Midbrain (tissue), 1 donor: ENCODE measurements at regions not wholly inside any gene's neighbourhood (a gene's known extent, or its start where the extent isn't known, plus 50 kb on each side); places are given as distances from the start of the nearest gene placed in this dataset.

Source experiments
- DNase-seq: peaks from one replicate; lab custom pipeline; 2025; lab: John Stamatoyannopoulos, UW

DNA sequence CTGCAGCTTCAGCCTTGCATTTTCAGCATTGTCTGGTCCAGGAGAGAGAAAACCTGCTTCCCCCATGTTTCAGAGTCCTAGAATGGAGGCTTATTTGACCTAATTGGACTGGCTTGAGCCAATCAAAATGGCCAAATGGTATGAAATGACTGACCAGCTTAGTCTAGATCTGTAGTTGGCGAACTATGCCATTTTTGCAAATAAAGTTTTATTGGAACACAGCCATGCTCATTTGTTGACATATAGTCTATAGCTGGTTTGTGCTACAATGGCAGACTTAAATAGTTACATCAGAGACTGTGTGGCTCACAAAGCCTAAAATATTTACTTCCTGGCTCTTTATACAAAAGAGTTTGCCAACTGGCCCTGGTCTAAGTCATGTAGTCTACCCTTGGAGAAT is 180.8 kb downstream of the HS3ST3B1 start:
- no peak for DNase-seq

DNA sequence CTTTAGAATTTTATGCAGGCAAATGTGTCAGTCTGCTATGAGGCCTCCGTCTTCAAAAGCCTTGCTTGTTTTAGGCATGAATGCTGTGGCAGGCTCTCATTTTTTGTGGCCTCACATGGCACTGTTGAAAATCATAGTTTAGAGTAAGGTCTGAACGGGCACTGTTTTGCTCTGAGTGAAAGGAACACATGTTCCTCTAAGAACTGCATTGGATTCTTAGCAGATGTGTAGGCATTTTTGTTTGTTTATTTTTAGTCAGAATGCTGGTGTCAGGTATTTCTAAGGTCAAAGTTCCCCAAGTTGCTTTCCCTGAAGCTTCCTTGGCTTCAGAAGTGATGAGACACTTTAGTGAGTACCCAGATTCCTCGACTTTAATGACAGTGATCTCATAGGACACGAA is 173.7 kb downstream of the HS3ST3B1 start:
- no peak for DNase-seq

DNA sequence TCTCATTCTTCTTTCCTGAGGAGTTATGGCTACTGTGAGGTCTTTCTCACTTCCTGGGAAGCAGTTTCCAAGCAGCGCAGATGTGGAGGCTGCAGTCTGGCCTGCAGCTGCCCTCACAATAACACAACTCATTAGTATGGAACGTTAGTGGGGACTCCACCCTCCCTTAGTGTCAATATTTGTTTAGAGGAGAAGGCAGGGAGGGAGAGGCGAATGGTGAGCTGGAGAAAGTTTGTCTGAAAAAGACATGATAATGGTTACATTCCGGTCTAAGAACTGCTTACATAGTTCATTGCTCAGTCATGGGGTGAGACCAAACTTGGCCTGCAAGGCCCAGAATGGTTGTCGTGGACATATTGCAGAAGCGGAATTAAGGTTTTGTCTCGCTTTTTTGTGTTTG is 170.2 kb downstream of the HS3ST3B1 start:
- no peak for DNase-seq

DNA sequence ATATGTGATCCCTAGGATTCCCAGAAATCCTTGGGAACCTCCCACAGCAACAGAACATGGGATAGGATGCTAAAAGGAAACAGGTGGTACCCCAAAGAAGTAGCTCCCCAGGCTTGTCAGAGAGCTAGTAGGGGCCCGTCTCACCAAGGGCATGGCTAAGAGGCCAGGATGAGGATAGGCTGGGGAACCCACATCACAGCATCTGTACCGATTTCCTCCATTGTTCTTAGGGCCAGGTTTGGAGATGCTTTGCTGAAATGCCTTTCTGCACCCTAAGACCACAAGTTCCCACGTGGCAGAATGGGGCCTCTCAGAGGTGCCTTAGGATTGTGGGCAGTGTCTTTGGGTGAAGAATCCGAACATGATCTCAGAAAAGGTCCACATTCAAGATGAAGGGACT is 169.5 kb downstream of the HS3ST3B1 start:
- no peak for DNase-seq

DNA sequence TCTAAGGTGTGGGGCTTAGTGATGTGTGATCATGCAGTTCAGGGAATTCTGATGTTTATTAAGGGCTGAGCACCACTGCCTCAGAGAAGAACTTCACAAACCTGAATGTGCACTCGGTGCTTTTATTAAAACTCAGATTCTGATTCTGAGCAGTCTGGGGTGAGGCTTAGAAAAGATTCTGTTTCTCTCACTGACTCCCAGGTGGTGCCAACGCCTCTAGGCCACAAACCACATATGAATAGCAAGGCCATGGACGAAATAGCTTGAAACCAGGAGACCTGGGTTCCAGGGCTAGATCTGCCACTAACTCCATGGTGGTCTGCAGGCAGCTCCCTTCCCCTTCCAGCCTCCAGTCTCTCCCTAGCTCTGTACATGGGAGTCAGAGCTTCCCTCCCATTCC is 169.1 kb downstream of the HS3ST3B1 start:
- no peak for DNase-seq

DNA sequence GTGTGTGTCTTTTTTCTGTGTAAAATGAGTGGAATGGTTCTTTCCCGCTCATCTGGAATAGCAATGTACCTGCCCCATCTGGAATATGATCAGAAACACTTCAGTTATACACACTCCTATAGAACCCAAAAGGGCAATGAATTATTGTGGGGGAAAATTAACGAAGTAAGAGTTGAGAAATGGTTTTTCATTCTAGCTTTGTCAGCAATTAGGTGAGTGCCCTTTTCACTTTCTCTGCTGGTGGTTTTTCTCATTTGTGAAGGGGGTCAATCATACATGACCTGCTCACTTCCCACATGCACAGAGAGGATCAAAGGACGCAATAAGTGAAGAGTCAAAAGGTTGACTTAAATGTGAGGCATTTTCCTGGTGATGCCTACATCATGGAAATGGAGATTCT is 168.0 kb downstream of the HS3ST3B1 start:
- DNase-seq = no peak

DNA sequence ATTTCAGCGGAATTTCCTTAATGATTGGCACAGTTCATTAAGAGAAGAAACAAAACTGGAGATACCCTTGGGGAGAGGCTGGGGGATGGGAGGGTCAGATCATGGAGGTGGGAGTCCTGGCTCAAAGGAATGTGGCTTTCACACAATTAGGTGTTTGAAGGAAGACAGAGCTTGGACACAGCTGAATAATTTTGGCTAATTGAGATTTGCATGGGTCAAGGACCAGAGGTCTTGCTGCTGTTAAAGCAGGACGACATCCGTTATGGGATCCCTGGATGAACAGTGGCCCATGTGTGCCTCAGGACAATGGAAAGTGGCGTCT is 160.3 kb downstream of the HS3ST3B1 start:
- no peak for DNase-seq

DNA sequence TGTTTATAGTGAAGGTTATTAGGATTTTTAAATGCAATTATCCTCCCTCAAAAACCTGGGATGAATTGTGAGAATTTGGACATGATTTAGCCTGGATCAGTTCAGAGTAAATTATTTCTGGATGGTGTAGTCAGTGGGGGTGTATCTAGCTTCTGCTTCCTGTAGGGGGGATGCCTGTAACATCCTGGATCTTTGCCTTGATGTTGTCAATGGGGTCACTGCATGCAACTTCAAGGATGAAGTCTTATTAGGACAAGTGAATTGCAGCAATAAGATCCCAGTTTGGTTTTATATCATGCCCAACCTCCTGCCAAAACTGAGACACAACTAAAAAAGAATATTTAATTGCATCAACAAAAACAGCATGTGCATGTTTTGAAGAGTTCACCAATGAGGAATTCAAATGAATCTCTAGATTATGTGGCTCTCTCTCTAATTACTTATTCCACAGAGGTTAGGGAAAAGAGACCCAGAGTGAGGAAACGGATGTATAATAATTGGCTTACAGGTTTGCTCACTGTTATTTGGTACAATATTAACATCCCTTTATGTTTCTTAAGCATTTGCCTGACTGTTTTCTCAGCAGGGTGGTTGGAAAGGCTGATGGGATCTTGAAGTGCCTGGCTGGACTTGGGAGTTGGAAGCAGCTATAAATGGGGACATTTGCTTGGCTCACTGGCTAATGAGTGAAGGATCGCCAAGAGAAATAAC is 159.8 kb downstream of the HS3ST3B1 start:
- DNase-seq = no peak

DNA sequence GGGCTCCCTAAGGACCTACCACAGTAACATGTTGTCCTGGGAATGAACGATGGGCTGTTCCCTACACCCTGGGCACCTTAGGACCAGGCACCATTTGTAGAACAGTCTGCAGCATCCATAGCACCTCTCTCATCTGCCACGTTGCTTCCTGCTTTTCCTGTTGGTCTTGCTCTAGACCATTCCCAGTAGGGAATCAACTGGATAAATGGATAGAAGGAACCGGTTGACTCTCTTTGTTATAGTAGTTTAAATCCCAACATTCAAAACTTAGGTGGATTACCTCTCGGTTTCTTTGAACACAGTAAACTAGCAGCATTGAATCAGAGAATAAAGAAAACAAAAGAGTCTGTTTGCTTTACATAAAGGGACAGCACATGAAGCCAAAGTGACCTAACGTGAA is 159.1 kb downstream of the HS3ST3B1 start:
- no peak for DNase-seq

DNA sequence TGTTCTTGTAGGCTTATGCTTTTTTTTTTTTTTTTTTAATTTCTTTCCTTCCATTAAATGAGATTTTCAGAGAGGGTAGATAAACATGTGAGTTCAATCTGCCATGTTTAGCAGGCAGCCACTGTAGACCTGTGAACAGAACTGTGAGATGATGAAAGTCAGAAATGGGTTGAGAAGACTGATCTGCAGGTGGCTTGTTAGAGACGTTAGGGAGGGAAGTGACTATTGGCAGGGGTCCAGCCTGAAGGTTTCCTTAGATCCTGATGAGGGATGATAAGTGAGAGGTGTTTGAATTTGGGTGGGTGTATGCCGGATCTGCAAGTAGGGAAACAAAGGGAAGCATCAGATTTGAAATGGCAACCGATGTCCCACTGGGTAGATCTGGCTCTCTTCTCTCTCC is 157.8 kb downstream of the HS3ST3B1 start:
- DNase-seq = no peak

DNA sequence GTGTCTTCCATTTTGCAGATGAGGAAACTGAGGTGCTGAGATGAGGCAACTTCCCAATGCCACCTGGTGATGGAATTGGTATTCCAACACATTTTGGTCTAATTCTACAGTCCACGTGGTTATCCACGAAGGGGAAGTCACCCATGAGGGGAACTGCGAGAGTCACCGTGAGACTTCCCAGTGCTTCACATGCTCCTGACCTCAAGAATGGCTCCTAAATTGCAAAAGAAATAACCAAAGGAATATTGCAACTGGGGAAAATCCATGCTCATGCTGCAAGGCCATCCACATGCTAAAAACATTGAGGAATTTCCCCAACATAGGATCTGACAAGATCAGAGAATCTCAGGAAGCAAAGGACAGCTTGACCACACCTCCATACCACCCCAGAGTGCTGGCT is 153.9 kb downstream of the HS3ST3B1 start:
- DNase-seq = no peak

DNA sequence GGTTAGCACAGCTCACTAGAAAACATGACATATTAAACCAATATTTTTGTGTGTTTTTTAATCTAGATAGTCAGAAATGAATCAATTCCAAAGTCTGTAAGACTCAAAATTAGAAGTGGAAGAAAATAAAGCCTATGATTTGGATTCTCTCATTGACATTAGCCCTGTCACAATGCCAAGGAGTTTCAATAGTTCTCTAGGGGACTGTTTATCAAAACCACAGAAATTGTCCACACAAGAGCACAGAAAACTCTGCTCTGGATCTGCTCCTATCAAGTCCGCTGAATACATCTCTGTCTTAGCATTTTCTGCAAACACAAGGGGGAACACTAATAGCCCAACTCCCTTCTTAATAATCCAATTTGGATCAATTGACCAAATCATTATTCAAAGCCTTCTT is 152.0 kb downstream of the HS3ST3B1 start:
- DNase-seq = no peak

DNA sequence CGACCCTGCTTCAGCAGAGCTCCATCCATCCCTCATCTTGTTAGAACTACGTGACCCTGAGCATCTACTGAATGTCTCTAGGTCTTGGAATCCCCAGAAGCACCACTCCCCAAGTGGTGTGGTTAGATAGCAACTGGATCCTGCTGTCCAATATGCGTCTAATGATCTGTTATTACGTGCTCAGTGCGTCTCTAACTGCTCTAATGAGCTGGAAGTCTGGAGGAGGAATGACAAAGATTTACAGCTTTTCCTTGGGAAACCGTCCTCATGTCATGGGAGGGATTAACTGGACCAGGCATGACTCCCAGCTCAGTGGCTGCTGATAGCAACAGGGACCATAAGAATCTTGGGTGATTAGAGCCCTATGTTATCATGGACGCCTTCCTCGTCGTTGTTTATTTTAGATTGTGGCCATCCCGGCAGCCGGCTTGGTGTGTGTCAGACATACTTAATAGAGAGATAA is 150.9 kb downstream of the HS3ST3B1 start:
- no peak for DNase-seq

DNA sequence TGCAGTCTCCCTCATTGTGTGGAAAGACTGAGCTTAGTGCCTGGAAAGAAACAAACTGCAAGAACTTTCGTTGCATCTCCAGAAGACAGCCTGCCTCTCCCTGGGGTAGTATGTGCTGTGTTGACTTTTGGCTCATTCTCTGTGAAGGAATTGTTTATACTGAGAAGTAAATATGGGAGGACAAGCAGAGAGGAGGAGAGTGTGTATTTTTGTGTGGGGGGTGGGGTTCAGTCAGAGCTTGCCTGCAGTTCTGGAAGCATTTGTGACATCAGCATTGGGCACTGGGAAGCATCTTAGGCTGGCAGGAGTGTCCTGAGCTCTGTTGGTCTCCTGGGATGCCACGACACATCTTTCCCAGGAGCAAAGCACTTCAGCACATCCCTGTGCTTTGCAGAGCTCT is 147.9 kb downstream of the HS3ST3B1 start:
- DNase-seq = no peak

DNA sequence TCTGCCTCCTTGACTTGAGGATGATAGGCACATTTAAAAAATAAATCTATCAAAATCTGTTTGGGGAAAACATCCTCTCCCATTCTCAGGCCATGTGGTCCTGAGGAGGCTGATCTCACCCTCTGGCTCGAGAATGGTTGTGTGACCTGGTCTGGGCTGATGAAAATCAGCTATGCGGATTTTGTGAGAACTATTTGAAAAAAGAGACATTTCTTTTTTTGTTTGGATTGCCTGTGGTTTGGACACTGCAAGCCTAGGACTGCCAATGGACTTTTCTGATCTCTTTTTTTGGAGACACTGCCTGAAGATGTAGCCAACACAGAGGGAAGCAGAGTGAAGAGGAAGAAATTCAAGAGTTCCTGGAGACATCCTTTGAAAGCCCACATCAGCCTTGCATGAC is 145.9 kb downstream of the HS3ST3B1 start:
- DNase-seq = no peak

DNA sequence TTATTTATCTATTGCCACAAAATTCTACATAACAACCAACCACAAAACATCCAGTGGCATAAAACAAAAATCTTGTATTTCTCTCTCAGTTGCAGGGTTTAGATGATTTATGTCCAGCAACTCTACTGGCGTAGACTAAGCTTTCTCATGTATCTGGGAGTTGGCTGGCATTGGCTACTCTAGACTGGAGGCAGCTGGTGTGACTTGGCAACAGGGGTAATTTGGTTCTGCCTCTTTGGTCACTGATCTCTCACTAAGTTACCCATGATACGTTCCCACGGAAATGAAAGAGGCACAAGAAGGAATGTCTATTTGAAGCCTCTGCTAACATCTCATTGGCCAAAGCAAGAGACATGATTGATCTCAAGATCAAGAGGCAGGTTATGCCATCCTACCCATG is 144.0 kb downstream of the HS3ST3B1 start:
- no peak for DNase-seq

DNA sequence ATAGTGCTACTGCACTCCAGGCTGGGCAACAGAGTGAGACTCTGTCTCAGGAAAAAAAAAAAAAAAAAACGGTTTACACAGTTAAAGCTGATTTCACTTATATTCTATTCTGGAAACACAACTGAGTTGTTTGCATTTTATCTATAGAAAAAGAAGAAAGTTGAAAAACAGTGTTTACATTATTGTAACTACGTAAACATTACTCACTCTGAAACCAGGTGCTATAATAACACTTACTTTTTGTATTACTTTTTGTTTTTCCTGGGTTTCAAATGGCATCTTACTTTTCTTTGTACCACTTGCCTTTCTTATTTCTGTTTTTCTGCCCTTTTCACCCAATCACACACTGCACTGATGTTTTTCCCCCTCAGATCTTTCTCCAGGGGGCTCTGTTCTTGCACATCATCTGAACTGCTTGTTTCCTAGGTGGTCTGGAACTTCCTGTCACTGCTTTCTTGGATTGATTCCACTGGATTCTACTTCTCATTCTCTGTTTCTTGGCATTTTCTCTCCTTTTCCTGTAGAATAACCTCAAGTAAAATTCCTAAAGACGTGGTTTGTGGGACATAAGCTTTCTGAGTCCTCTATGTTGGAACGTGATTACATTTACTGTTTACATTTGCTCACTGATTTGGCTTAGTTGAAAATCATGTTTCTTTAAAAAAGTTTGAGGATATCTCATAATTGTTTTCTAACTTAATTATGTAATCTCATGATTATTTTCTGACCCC is 142.1 kb downstream of the HS3ST3B1 start:
- no peak for DNase-seq

DNA sequence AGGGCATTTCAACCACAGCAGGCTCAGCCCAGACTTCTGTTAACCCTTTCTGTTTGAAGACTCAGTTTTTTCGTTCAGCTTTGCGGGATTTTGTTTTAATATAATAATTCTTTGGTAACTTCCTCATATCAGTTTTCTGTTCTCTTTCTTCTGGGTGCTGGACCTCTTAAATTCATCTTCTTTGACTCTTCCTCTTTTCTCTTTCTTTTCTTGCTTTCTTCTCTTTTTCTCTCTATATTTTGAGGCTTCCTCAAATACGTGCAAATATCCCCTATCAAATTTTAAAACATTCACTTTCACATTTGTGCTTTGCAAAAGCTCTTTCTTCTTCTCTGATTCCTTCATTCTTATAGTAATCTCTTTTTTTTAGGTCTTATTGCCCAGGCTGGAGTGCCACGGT is 136.3 kb downstream of the HS3ST3B1 start:
- DNase-seq = no peak

DNA sequence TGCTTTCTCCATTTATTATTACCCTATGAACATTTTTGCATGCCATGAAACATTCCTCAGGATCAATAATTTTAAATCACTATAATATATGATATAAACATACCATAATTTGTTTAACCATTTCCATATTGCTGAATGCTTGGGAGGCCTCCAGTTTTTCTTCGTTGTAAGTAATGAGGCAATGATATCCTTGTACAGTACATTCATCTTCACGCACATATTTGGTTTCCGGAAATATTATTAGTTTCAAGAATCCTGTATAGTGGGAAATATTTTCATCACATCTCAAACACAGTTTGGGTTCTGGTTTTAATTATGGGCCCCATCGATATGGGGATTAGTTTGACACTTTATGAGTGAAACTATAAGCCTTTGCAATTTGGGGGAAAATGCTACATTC is 135.4 kb downstream of the HS3ST3B1 start:
- DNase-seq = no peak

DNA sequence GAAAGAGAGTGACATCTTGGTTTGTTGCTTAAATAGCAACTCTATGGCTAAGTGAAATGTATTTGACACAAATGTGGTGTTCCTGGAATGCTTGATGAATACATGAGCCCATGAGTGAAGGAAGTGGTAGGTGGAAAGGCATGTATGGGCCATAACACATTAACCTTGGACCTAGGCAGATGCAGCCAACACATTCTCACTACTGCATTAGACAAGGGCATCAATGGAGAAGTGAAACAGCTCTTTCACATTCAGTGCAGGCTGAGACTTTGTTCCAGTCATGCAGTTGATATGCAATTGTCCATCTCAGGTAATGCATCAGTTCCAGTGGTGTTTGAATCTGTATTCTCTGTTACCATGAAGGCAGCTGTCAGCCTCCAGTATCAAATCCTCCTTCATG is 133.6 kb downstream of the HS3ST3B1 start:
- no peak for DNase-seq

DNA sequence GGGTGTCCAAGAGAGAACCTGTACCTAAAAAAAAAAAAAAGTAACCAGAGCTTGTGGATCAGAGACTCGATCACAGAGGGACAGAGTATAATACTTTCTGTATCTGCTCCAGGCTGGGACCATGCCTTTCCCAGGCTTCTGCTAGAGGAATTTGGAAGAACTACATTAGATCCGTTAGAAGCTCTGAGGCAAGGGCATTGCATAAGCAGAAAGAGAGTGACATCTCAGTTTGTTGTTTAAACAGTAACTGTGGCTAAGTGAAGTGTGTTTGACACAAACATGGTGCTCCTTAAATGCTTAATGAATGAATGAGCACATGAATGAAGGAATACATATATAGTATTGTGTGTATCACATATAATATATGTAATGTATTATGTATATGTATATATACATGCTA is 131.2 kb downstream of the HS3ST3B1 start:
- DNase-seq = no peak

DNA sequence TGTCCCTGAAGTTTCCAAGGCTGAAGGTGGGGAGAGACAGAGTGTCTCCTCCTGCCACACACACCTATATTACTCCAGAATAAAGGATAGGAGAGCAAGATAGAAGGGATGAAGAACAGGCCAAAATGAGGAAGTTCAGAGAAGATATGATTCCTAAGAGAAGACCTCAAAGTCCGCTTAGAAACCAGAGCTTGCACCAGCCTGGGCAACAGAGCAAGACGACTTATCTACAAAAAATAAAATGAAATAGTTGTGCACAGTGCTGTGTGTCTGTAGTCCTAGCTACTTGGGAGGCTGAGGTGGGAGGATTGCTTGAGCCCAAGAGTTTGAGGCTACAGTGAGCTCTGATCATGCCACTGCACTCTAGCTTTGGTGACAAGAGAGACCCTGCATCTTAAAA is 128.2 kb downstream of the HS3ST3B1 start:
- DNase-seq = no peak

DNA sequence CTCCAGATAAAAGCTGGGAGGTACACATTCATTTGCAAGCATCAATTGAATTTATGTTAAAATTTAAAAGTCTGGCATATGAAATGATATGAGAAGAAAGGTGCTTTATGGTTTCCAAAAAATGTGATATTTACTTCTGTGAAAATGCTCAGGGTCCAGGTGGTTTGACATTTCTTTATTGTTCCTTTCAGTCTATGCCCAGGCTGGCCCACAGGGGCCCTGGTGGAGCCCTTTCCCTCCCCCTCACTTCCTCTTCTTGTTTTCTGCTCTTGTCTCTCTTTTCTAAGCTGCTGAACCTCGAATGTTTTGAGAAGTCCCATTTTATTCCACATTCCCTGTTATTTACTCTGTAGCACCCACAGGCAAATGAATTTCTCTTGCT is 127.8 kb downstream of the HS3ST3B1 start:
- DNase-seq = no peak
